NOMO-1 treated with dmso at 0.1 percent for 144 hours (cell line): ENCODE measurements at regions not wholly inside any gene's neighbourhood (a gene's known extent, or its start where the extent isn't known, plus 50 kb on each side); places are given as distances from the start of the nearest gene placed in this dataset.
A peak's percentile ranks its signal among the peaks of the same experiment; 100 is the strongest.
"Not testable (repeated sequence)": the region's sequence is repeated elsewhere in the genome, so short reads cannot be mapped to it uniquely, and the experiment has no call there.

Experiments
- DNase-seq: peaks from one replicate; lab custom pipeline; 2025; ENCODE audit not compliant: unreplicated experiment; lab: John Stamatoyannopoulos, UW

GRCh38 chr5:96320797-96321196 is 112.3 kb downstream of the PCSK1 start:
- DNase-seq, result no peak

GRCh38 chr5:96319981-96320739 is 112.9 kb downstream of the PCSK1 start:
- DNase-seq, result not testable (repeated sequence)

- no peak for DNase-seq
These were observed 114.4 kb downstream of the PCSK1 start for GRCh38 chr5:96318569-96319110.

- DNase-seq, result no peak
These were observed 115.1 kb downstream of the PCSK1 start for GRCh38 chr5:96317945-96318344.

- DNase-seq, result no peak
These were observed 116.6 kb downstream of the PCSK1 start for GRCh38 chr5:96316487-96316886.

GRCh38 chr5:96316017-96316416 is 117.0 kb downstream of the PCSK1 start:
- DNase-seq, result no peak

- DNase-seq, result no peak
These were observed 117.6 kb downstream of the PCSK1 start for GRCh38 chr5:96315431-96315830.

GRCh38 chr5:96312383-96312782 is 120.7 kb downstream of the PCSK1 start:
- DNase-seq, result no peak

- DNase-seq, result not testable (repeated sequence)
These were observed 126.0 kb downstream of the PCSK1 start for GRCh38 chr5:96307047-96307446.

- DNase-seq, result no peak
These were observed 130.8 kb downstream of the PCSK1 start for GRCh38 chr5:96302174-96302738.

GRCh38 chr5:96300976-96301375 is 132.1 kb downstream of the PCSK1 start:
- DNase-seq, result no peak

GRCh38 chr5:96297867-96298266 is 135.2 kb downstream of the PCSK1 start:
- DNase-seq, result peak; percentile 86

- no peak for DNase-seq
These were observed 135.8 kb downstream of the PCSK1 start for GRCh38 chr5:96297290-96297689.

GRCh38 chr5:96294884-96295202 is 138.2 kb downstream of the PCSK1 start:
- no peak for DNase-seq

GRCh38 chr5:96293966-96294883 is 138.8 kb downstream of the PCSK1 start:
- DNase-seq, result no peak

GRCh38 chr5:96292582-96293247 is 140.3 kb downstream of the PCSK1 start:
- DNase-seq, result no peak

GRCh38 chr5:96289287-96289686 is 143.8 kb downstream of the PCSK1 start:
- not testable (repeated sequence) for DNase-seq

GRCh38 chr5:96288845-96289185 is 144.2 kb downstream of the PCSK1 start:
- DNase-seq, result no peak

GRCh38 chr5:96288166-96288844 is 144.7 kb downstream of the PCSK1 start:
- no peak for DNase-seq

GRCh38 chr5:96287136-96287535 is 145.9 kb downstream of the PCSK1 start:
- no peak for DNase-seq

- no peak for DNase-seq
These were observed 147.2 kb downstream of the PCSK1 start for GRCh38 chr5:96285823-96286222.
